Fibroblast of lung (primary cell): ENCODE measurements at regions not wholly inside any gene's neighbourhood (a gene's known extent, or its start where the extent isn't known, plus 50 kb on each side); places are given as distances from the start of the nearest gene placed in this dataset.

Source experiments
- CTCF ChIP-seq, 2 donors: IDR thresholded peaks in 1 of 2; conservative IDR thresholded peaks in 1 of 2; 1 replicate in 1 of 2; 2 replicates in 1 of 2; pipeline ENCODE4 v1.5.1; 2011 to 2012; ENCODE audit warnings: low read length in 2 of 2, control low read depth in 1 of 2, inconsistent platforms in 1 of 2, low read depth in 1 of 2, mild to moderate bottlenecking in 1 of 2
- EZH2 ChIP-seq: IDR thresholded peaks from 2 replicates; pipeline ENCODE4 v1.5.1; 2012; ENCODE audit warnings: low read length, control low read depth, mild to moderate bottlenecking; ENCODE audit errors: missing control alignments

GRCh38 chr11:130609121-130610035 lies 160.9 kb downstream of the ADAMTS15 start:
- TF ChIP-seq CTCF (conservative IDR thresholded peaks at IDR 0.05 in 1 of 2, IDR thresholded peaks at IDR 0.05 in 1 of 2; ENCODE audit: low read depth in 1 of 2, low read length in 2 of 2) (no peak), EZH2 (no peak)
